H1 (cell line): ENCODE measurements at regions not wholly inside any gene's neighbourhood (a gene's known extent, or its start where the extent isn't known, plus 50 kb on each side); places are given as distances from the start of the nearest gene placed in this dataset.

ENCODE experiments used
- CTCF ChIA-PET: fragments of 300-600 bp; sonication (Branson Sonifier 250); formaldehyde crosslinking; loops from one replicate; lab custom pipeline; 2021; ENCODE audit not compliant: partially characterized antibody; lab: Charles Lee
- POLR2A ChIA-PET: fragments of 300-600 bp; sonication (Branson Sonifier 250); formaldehyde crosslinking; loops from one replicate; lab custom pipeline; 2021; ENCODE audit warnings: inconsistent platforms; ENCODE audit not compliant: partially characterized antibody; lab: Charles Lee
- DNase-seq, 2 experiments: peaks; one replicate each; pipeline versions ENCODE4 v3.0.0 to v3.0.0-alpha.2; 2010 to 2022; ENCODE audit warnings: low spot score in 2 of 2, low read depth in 1 of 2, mixed read lengths in 1 of 2
- FAIRE-seq: peaks from 2 replicates; lab custom pipeline; 2011; peaks lifted over from hg19 to GRCh38; lab: Jason Lieb, UNC
- H2AFZ ChIP-seq: 2 replicates; pipeline ENCODE4 v1.8.1; 2012; ENCODE audit warnings: low read length, inconsistent platforms
- H2AK5ac ChIP-seq: 2 replicates; pipeline ENCODE4 v1.6.1; 2013; ENCODE audit warnings: low read depth, low read length
- H2BK120ac ChIP-seq: replicated peaks from 2 replicates; pipeline ENCODE3; 2013; ENCODE audit warnings: low read depth, low read length, inconsistent platforms
- H2BK12ac ChIP-seq: 2 replicates; pipeline ENCODE4 v1.6.1; 2013; ENCODE audit warnings: low read depth, low read length
- H2BK15ac ChIP-seq: 2 replicates; pipeline ENCODE4 v1.6.1; 2013; ENCODE audit warnings: low read length
- H2BK20ac ChIP-seq: 2 replicates; pipeline ENCODE4 v1.6.1; 2013; ENCODE audit warnings: low read length
- H2BK5ac ChIP-seq: 2 replicates; pipeline ENCODE4 v1.6.1; 2013; ENCODE audit warnings: low read depth, low read length
- H3K14ac ChIP-seq: 2 replicates; pipeline ENCODE4 v1.6.1; 2013; ENCODE audit warnings: inconsistent platforms; ENCODE audit not compliant: insufficient read length
- H3K18ac ChIP-seq: 2 replicates; pipeline ENCODE4 v1.6.1; 2013; ENCODE audit warnings: low read length; ENCODE audit errors: extremely low read depth
- H3K23ac ChIP-seq: 2 replicates; pipeline ENCODE4 v1.6.1; 2013; ENCODE audit warnings: inconsistent platforms; ENCODE audit not compliant: insufficient read length
- H3K23me2 ChIP-seq: 2 replicates; pipeline ENCODE4 v1.6.1; 2013; ENCODE audit warnings: low read depth, low read length
- H3K27ac ChIP-seq: 2 replicates; pipeline ENCODE4 v1.6.1; 2011; ENCODE audit warnings: low read depth, low read length, inconsistent platforms
- H3K27me3 ChIP-seq, 4 experiments: replicated peaks in 1 of 4; 1 replicate in 1 of 4; 2 replicates in 3 of 4; pipeline versions ENCODE4 v1.6.1 to v1.8.1; 2011 to 2013; ENCODE audit warnings: low read length in 3 of 4, mild to moderate bottlenecking in 3 of 4, inconsistent platforms in 2 of 4, mixed read lengths in 2 of 4, moderate library complexity in 1 of 4; ENCODE audit not compliant: control insufficient read depth in 3 of 4, insufficient read depth in 3 of 4; ENCODE audit errors: extremely low read depth in 1 of 4
- H3K36me3 ChIP-seq, 4 experiments: 2 replicates each; pipeline versions ENCODE4 v1.6.1 to v1.8.1; 2011 to 2013; ENCODE audit warnings: mild to moderate bottlenecking in 4 of 4, low read length in 3 of 4, moderate library complexity in 2 of 4, control low read depth in 1 of 4, inconsistent platforms in 1 of 4; ENCODE audit not compliant: insufficient read depth in 4 of 4, control insufficient read depth in 2 of 4
- H3K4ac ChIP-seq: replicated peaks from 2 replicates; pipeline ENCODE3; 2013; ENCODE audit warnings: low read length, low read depth, mixed read lengths, inconsistent platforms; ENCODE audit not compliant: insufficient read length
- H3K4me1 ChIP-seq, 4 experiments: replicated peaks in 1 of 4; 1 replicate in 1 of 4; 2 replicates in 3 of 4; pipeline versions ENCODE4 v1.6.1 to v1.8.1; 2011 to 2013; ENCODE audit warnings: low read length in 3 of 4, inconsistent platforms in 2 of 4, mixed read lengths in 1 of 4; ENCODE audit not compliant: insufficient read depth in 4 of 4, control insufficient read depth in 3 of 4
- H3K4me2 ChIP-seq, 2 experiments: 2 replicates each; pipeline versions ENCODE4 v1.6.1 to v1.8.1; 2011 to 2013; ENCODE audit warnings: low read depth in 2 of 2, low read length in 2 of 2, control low read depth in 1 of 2, inconsistent platforms in 1 of 2, mild to moderate bottlenecking in 1 of 2; ENCODE audit not compliant: insufficient read depth in 1 of 2
- H3K4me3 ChIP-seq, 4 experiments: fragments of 200-600, 300-600 bp in 1 of 4; sonication (generic), shearing (Covaris generic), sonication (Bioruptor Twin) in 1 of 4; 2 replicates each; pipeline versions ENCODE4 v1.5.1 to v1.8.1; 2011 to 2016; ENCODE audit warnings: low read length in 4 of 4, low read depth in 3 of 4, control low read depth in 2 of 4, inconsistent platforms in 2 of 4, mild to moderate bottlenecking in 2 of 4, mixed read lengths in 1 of 4, moderate library complexity in 1 of 4; ENCODE audit not compliant: insufficient read depth in 2 of 4; ENCODE audit errors: extremely low read depth in 1 of 4
- H3K56ac ChIP-seq: replicated peaks from 2 replicates; pipeline ENCODE3; 2013; ENCODE audit warnings: low read depth, mild to moderate bottlenecking, mixed read lengths, low read length, inconsistent platforms; ENCODE audit not compliant: insufficient read length
- H3K79me1 ChIP-seq: 2 replicates; pipeline ENCODE4 v1.6.1; 2013; ENCODE audit warnings: low read depth, low read length, control low read depth
- H3K79me2 ChIP-seq, 2 experiments: 2 replicates each; pipeline versions ENCODE4 v1.6.1 to v1.8.1; 2012 to 2013; ENCODE audit warnings: low read length in 2 of 2, mild to moderate bottlenecking in 2 of 2, inconsistent platforms in 1 of 2; ENCODE audit not compliant: insufficient read depth in 2 of 2, control insufficient read depth in 1 of 2
- H3K9ac ChIP-seq, 4 experiments: replicated peaks in 1 of 4; 1 replicate in 1 of 4; 2 replicates in 3 of 4; pipeline versions ENCODE4 v1.6.1 to v1.8.1; 2011 to 2013; ENCODE audit warnings: low read depth in 3 of 4, low read length in 3 of 4, control low read depth in 2 of 4, mild to moderate bottlenecking in 2 of 4, moderate library complexity in 2 of 4, inconsistent platforms in 1 of 4; ENCODE audit errors: extremely low read depth in 1 of 4
- H3K9me3 ChIP-seq, 2 experiments: 2 replicates each; pipeline versions ENCODE4 v1.6.1 to v1.8.1; 2012 to 2013; ENCODE audit warnings: mild to moderate bottlenecking in 2 of 2, moderate library complexity in 2 of 2, control low read depth in 1 of 2, inconsistent platforms in 1 of 2, low read depth in 1 of 2, low read length in 1 of 2, mixed read lengths in 1 of 2; ENCODE audit not compliant: insufficient read depth in 2 of 2
- H4K20me1 ChIP-seq, 2 experiments: replicated peaks in 1 of 2; 2 replicates each; pipeline versions ENCODE3 to v1.8.1; 2011 to 2013; ENCODE audit warnings: inconsistent platforms in 2 of 2, low read length in 2 of 2, mild to moderate bottlenecking in 1 of 2; ENCODE audit not compliant: insufficient read depth in 2 of 2, control insufficient read depth in 1 of 2
- H4K5ac ChIP-seq: 2 replicates; pipeline ENCODE4 v1.6.1; 2013; ENCODE audit warnings: low read length, low read depth, mixed read lengths, inconsistent platforms; ENCODE audit not compliant: insufficient read length
- H4K8ac ChIP-seq: 2 replicates; pipeline ENCODE4 v1.8.0; 2013; ENCODE audit warnings: mild to moderate bottlenecking, moderate library complexity, low read length, inconsistent platforms; ENCODE audit not compliant: insufficient read depth; ENCODE audit errors: extremely low read depth
- H4K91ac ChIP-seq: replicated peaks from 2 replicates; pipeline ENCODE3; 2013; ENCODE audit warnings: low read length, mixed read lengths, inconsistent platforms; ENCODE audit not compliant: insufficient read length
- ATF2 ChIP-seq: IDR thresholded peaks from 2 replicates; pipeline ENCODE4 v1.6.1; 2012; ENCODE audit warnings: low read length, inconsistent platforms
- ATF3 ChIP-seq: IDR thresholded peaks from 2 replicates; pipeline ENCODE4 v1.6.1; 2011; ENCODE audit warnings: low read depth, mild to moderate bottlenecking, low read length; ENCODE audit not compliant: insufficient read depth
- BACH1 ChIP-seq: IDR thresholded peaks from 2 replicates; pipeline ENCODE4 v1.6.1; 2012; ENCODE audit warnings: low read length, improper control_type of control experiment
- CHD2 ChIP-seq: IDR thresholded peaks from 2 replicates; pipeline ENCODE4 v1.6.1; 2012; ENCODE audit warnings: low read length, improper control_type of control experiment
- CREB1 ChIP-seq: IDR thresholded peaks from 2 replicates; pipeline ENCODE4 v1.6.1; 2012; ENCODE audit warnings: inconsistent platforms
- E2F6 ChIP-seq: IDR thresholded peaks from 2 replicates; pipeline ENCODE4 v1.6.1; 2012; ENCODE audit warnings: inconsistent platforms
- GABPA ChIP-seq: IDR thresholded peaks from 2 replicates; pipeline ENCODE4 v1.6.1; 2011; ENCODE audit warnings: mild to moderate bottlenecking, low read length, moderate library complexity, borderline replicate concordance; ENCODE audit not compliant: insufficient read depth
- HDAC6 ChIP-seq: IDR thresholded peaks from one replicate; pipeline ENCODE4 v1.7.1; 2012; ENCODE audit warnings: low read depth, mild to moderate bottlenecking, inconsistent platforms, low read length, moderate library complexity
- POU5F1 ChIP-seq: IDR thresholded peaks from 2 replicates; pipeline ENCODE4 v1.6.1; 2011; ENCODE audit warnings: low read depth, mild to moderate bottlenecking, low read length, moderate library complexity
- RBBP5 ChIP-seq: IDR thresholded peaks from 2 replicates; pipeline ENCODE4 v1.7.1; 2012; ENCODE audit warnings: low read depth, mild to moderate bottlenecking, inconsistent platforms, low read length, moderate library complexity, borderline replicate concordance
- WGBS, 2 experiments: shearing (Covaris generic) in 1 of 2; methylation state at CpG; one replicate each; pipeline versions ENCODE4 v1.1.6 to v1.1.7; 2013 to 2015; ENCODE audit warnings: low lambda C conversion rate in 2 of 2, mixed read lengths in 2 of 2, inconsistent platforms in 1 of 2, low coverage in 1 of 2, missing lambda C conversion rate in 1 of 2; ENCODE audit not compliant: insufficient replicate concordance in 2 of 2, insufficient coverage in 1 of 2, insufficient read length in 1 of 2; ENCODE audit errors: extremely low coverage in 1 of 2, missing lambda C conversion rate in 1 of 2; 5-methylcytosine and 5-hydroxymethylcytosine counted together

- Histone ChIP-seq H3K56ac (no peak overlapping the region), H3K23me2 (no peaks in the 10 kb centered on the region), H3K23ac (no peak overlapping the region), H3K79me1 (no peaks in the 10 kb centered on the region), H3K9me3 (peaks cover 11 to 18% of the 10 kb centered on the region in 2 experiments), H3K9ac (no peak overlapping the region), H3K4me3 (no peak overlapping the region), H3K4me2 (no peak overlapping the region), H4K8ac (no peak overlapping the region), H4K5ac (no peak overlapping the region), H2BK12ac (no peak overlapping the region), H2BK15ac (no peak overlapping the region), H2BK5ac (no peak overlapping the region), H3K27me3 (peaks cover 0 to 6% (median 0%) of the 10 kb centered on the region in 4 experiments; a peak in 2 of 7 replicates), H3K4ac (no peak overlapping the region), H3K36me3 (no peaks in the 10 kb centered on the region), H2BK120ac (no peak overlapping the region), H3K4me1 (peaks cover 0 to 23% (median 3%) of the 10 kb centered on the region in 4 experiments; a peak in 6 of 7 replicates), H3K14ac (no peak overlapping the region), H2AFZ (no peak overlapping the region), H4K20me1 (peaks cover 0 to 2% of the 10 kb centered on the region in 2 experiments), H2AK5ac (no peak overlapping the region), H3K27ac (no peak overlapping the region), H4K91ac (no peak overlapping the region), H3K18ac (no peak overlapping the region), H2BK20ac (no peak overlapping the region), H3K79me2 (no peaks in the 10 kb centered on the region)
- 85% methylated on average over 3 of the region's 3 CpGs; no CpG with 5 or more reads in 1 of the 2 experiments for WGBS, 2 experiments
- ChIA-PET POLR2A (no interaction called here), CTCF (no interaction called here)
- FAIRE-seq (no peak), DNase-seq (no peak)
- TF ChIP-seq ATF3 (no peak), POU5F1 (no peak), ATF2 (no peak), GABPA (no peak), CHD2 (no peak), CREB1 (no peak), RBBP5 (no peak), E2F6 (no peak), BACH1 (no peak), HDAC6 (no peak)
Measured at GRCh38 chr4:4787421-4787820, 72.0 kb upstream of the MSX1 start.
